Breast epithelium (tissue), 4 donors: ENCODE measurements at regions not wholly inside any gene's neighbourhood (a gene's known extent, or its start where the extent isn't known, plus 50 kb on each side); places are given as distances from the start of the nearest gene placed in this dataset.
A peak's percentile ranks its signal among the peaks of the same experiment; 100 is the strongest.

Source experiments
- DNase-seq, 2 donors: peaks; one replicate each; pipeline ENCODE4 v3.0.0-alpha.2; 2019; ENCODE audit warnings: low spot score in 2 of 2
- H3K27ac ChIP-seq, 2 donors: fragments of 200-600 bp; sonication (generic) in 1 of 2; one replicate each; pipeline ENCODE4 v1.5.1; 2016 to 2019; ENCODE audit warnings: mild to moderate bottlenecking in 1 of 2
- H3K27me3 ChIP-seq, 2 donors: fragments of 200-600 bp; sonication (generic) in 1 of 2; one replicate each; pipeline versions ENCODE4 v1.5.1 to v1.6.0; 2017 to 2019; ENCODE audit warnings: control low read depth in 1 of 2, mild to moderate bottlenecking in 1 of 2
- H3K36me3 ChIP-seq: fragments of 200-600 bp; one replicate; pipeline ENCODE4 v1.5.1; 2019
- H3K4me1 ChIP-seq, 2 donors: fragments of 200-600 bp; sonication (generic); one replicate each; pipeline ENCODE4 v1.5.1; 2016 to 2019; ENCODE audit warnings: control low read depth in 1 of 2
- H3K4me3 ChIP-seq, 3 donors: fragments of 200-600 bp; sonication (generic); 1 replicate in 2 of 3; 2 replicates in 1 of 3; pipeline ENCODE4 v1.5.1; 2016 to 2019; ENCODE audit warnings: mild to moderate bottlenecking in 3 of 3, moderate library complexity in 2 of 3
- H3K9me3 ChIP-seq, 2 donors: fragments of 200-600 bp; sonication (generic) in 1 of 2; one replicate each; pipeline ENCODE4 v1.5.1; 2016 to 2019; ENCODE audit warnings: control low read depth in 1 of 2
- POLR2A ChIP-seq: fragments of 450-650 bp; IDR thresholded peaks from one replicate; pipeline ENCODE4 v1.6.1; 2016; ENCODE audit warnings: antibody characterized with exemption, mild to moderate bottlenecking, moderate library complexity
- POLR2AphosphoS5 ChIP-seq, 3 donors: sonication (generic); formaldehyde crosslinking; IDR thresholded peaks; one replicate each; pipeline ENCODE4 v1.6.1; 2017; ENCODE audit warnings: antibody characterized with exemption in 3 of 3
- intact Hi-C: fragments of 100-400 bp; cut with DNase I; formaldehyde crosslinking; loops from one replicate; pipeline ENCODE4 v1.15.1; 2023; ENCODE audit warnings: low total_unique reads
- TF ChIP-seq, protein P1 (sequence below), 3 donors: fragments of 450-650 bp; IDR thresholded peaks; one replicate each; pipeline ENCODE4 v1.5.1; 2016 to 2017; ENCODE audit warnings: antibody characterized with exemption in 3 of 3, mild to moderate bottlenecking in 3 of 3, moderate library complexity in 3 of 3

DNA sequence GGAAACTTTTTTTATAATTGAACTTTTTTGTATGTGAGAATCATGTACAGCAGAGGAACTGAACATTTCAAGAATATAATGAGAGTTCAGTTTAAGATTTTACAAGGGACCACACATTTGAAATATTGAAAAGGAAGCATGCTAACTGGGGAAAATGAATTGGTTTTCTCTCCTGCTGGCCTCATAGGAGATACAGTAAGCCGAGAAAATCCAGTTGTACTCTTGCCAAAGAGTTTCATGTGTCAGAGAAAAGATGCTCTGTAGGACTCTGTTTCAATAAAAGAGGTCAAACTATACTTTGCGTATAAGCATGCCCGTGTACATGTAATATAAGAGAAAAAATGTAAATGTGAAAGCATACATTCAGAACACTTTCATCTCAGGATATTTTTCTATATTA, 393.5 kb upstream of the NRSN1 start:
- no peak for DNase-seq
- Histone ChIP-seq H3K36me3 (no peaks in the 10 kb centered on the region), H3K27ac (no peak overlapping the region), H3K27me3 (no peaks in the 10 kb centered on the region), H3K9me3 (no peaks in the 10 kb centered on the region), H3K4me1 (no peaks in the 10 kb centered on the region), H3K4me3 (no peak overlapping the region)
- intact Hi-C loops, result no loop called here
- TF ChIP-seq POLR2A, result no peak
- no peak for TF ChIP-seq POLR2AphosphoS5 (IDR thresholded peaks at IDR 0.05)

DNA sequence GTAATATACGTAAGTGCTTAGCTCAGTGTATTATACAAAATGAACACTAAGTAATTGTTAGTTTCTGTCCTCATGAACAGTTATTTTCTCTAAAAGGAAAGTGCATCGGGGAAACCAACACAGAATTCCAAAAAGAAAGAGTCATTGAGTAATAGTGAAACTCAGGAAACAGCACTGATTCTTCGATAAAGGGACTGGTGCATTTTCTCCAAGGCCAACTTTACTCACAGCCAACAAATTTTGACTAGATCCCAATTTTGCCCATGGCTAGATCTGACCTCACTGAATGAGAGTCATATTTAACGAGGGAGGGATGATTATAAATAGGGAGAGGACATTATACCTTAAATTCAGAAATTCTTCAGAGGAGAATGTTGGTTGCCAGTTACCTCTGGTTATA, 390.9 kb upstream of the NRSN1 start:
- H3K27ac ChIP-seq, result peak overlapping the region; percentile 17 to 48
- TF ChIP-seq POLR2AphosphoS5 (IDR thresholded peaks at IDR 0.05), result no peak
- H3K4me3 ChIP-seq, result peak overlapping the region in 2 of 3 donors; percentile 8 to 27
- H3K9me3 ChIP-seq, result no peaks in the 10 kb centered on the region
- H3K4me1 ChIP-seq, result no peaks in the 10 kb centered on the region
- no peaks in the 10 kb centered on the region for H3K36me3 ChIP-seq
- no peak for DNase-seq
- intact Hi-C loops, result no loop called here
- H3K27me3 ChIP-seq, result no peaks in the 10 kb centered on the region

DNA sequence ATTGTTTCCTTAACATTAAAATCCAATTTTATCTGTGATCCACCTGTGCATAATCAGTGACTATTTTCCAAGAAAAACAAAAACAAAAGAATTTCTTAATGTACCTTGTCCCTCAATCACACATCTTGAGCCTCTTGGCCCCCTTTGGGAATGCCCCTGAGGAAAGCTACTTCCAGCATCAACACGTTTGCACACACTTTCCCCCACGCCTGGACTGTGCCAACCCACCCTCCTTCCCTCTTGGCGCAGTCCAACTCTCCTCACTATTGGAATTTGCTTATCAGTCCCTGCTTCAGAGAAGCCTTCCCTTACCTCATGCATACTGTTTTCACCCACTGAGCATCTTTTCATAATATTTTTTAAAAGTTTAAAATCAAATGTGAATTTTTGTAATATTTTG, 389.4 kb upstream of the NRSN1 start:
- intact Hi-C loops, result no loop called here

DNA sequence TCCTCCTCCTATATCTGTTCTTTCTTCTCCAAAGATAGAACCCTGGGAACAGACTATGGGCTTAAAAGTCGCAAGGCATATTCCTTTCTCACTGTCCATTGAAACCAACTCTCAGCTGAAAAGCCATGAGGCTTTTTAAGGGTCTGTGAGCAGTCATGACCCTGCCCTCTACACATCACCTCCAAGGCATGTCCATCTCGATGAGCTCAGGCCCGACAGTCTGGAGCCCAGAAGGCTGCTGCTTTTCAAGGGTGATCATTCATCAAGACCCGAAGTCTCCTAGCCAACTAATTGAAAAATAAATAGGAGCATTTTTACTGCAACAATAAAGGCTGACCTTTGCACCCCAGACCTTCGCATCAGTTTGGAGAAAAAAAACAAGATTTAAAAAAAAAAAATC, 378.8 kb upstream of the NRSN1 start:
- Histone ChIP-seq H3K27ac (no peak overlapping the region), H3K36me3 (no peaks in the 10 kb centered on the region), H3K4me1 (no peaks in the 10 kb centered on the region), H3K27me3 (no peaks in the 10 kb centered on the region), H3K4me3 (no peak overlapping the region), H3K9me3 (no peaks in the 10 kb centered on the region)
- no peak for TF ChIP-seq POLR2AphosphoS5 (IDR thresholded peaks at IDR 0.05)
- TF ChIP-seq, protein P1, sequence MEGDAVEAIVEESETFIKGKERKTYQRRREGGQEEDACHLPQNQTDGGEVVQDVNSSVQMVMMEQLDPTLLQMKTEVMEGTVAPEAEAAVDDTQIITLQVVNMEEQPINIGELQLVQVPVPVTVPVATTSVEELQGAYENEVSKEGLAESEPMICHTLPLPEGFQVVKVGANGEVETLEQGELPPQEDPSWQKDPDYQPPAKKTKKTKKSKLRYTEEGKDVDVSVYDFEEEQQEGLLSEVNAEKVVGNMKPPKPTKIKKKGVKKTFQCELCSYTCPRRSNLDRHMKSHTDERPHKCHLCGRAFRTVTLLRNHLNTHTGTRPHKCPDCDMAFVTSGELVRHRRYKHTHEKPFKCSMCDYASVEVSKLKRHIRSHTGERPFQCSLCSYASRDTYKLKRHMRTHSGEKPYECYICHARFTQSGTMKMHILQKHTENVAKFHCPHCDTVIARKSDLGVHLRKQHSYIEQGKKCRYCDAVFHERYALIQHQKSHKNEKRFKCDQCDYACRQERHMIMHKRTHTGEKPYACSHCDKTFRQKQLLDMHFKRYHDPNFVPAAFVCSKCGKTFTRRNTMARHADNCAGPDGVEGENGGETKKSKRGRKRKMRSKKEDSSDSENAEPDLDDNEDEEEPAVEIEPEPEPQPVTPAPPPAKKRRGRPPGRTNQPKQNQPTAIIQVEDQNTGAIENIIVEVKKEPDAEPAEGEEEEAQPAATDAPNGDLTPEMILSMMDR (IDR thresholded peaks at IDR 0.05), result no peak
- no peak for TF ChIP-seq POLR2A
- intact Hi-C loops, result no loop called here
- DNase-seq, result no peak

More for the DNA sequence above, 389.4 kb upstream of the NRSN1 start:
- H3K27ac ChIP-seq, result no peak overlapping the region
- H3K36me3 ChIP-seq, result no peaks in the 10 kb centered on the region
- no peak overlapping the region for H3K4me3 ChIP-seq
- DNase-seq, result no peak
- no peaks in the 10 kb centered on the region for H3K4me1 ChIP-seq
- no peaks in the 10 kb centered on the region for H3K9me3 ChIP-seq
- no peaks in the 10 kb centered on the region for H3K27me3 ChIP-seq
- TF ChIP-seq POLR2A, result no peak
- TF ChIP-seq, protein P1 (IDR thresholded peaks at IDR 0.05), result no peak
- TF ChIP-seq POLR2AphosphoS5 (IDR thresholded peaks at IDR 0.05), result no peak

DNA sequence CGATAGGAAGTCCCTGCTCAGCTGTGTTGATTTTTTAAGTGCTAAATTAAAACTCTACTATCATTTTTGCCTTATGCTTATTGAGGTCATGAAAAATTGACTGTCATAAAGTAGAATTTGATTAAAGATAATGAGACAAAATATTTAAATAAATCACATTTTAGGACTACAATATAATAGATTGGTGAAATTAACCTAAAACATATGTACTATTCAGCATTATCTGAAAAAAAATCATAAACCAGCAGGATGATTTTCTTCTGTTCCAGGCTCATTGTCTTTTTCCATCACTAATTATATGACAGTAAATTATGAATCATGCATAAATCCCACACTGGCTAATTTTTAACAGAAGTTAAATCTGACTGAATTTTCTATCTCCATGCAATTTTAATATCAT, 373.6 kb upstream of the NRSN1 start:
- no peak overlapping the region for H3K4me3 ChIP-seq
- peaks cover 0 to 3% of the 10 kb centered on the region in 2 donors for H3K9me3 ChIP-seq
- no peak for TF ChIP-seq POLR2AphosphoS5 (IDR thresholded peaks at IDR 0.05)
- TF ChIP-seq, protein P1 (IDR thresholded peaks at IDR 0.05), result no peak
- TF ChIP-seq POLR2A, result no peak
- no peak overlapping the region for H3K27ac ChIP-seq
- no peaks in the 10 kb centered on the region for H3K4me1 ChIP-seq
- no peaks in the 10 kb centered on the region for H3K36me3 ChIP-seq
- no peaks in the 10 kb centered on the region for H3K27me3 ChIP-seq
- no peak for DNase-seq
- intact Hi-C loops, result no loop called here

DNA sequence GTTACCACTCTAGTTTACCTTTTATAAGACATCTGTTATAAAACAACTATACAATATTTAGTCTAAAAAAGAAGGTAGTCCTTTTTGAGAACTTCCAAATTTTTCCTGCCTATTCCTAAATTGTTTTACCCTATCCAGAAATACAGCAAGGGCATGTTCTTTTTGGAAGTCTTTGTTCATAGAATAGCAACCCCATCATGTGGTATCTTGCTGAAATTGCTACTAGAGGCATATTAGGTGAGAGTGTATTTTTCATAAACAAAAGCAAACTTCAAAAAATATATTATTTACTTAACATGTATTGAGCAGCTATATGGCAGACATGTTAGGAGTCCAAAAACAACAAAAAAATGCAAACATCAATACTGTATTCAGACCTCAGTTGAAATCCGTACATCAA, 371.8 kb upstream of the NRSN1 start:
- TF ChIP-seq, protein P1 (IDR thresholded peaks at IDR 0.05), result peak in 1 of 3 donors; percentile 18
- no peak for TF ChIP-seq POLR2A
- no peak overlapping the region for H3K4me3 ChIP-seq
- DNase-seq, result no peak
- no peaks in the 10 kb centered on the region for H3K4me1 ChIP-seq
- no peaks in the 10 kb centered on the region for H3K27me3 ChIP-seq
- no peaks in the 10 kb centered on the region for H3K36me3 ChIP-seq
- H3K27ac ChIP-seq, result no peak overlapping the region
- intact Hi-C loops, result no loop called here
- peaks cover 0 to 3% of the 10 kb centered on the region in 2 donors for H3K9me3 ChIP-seq
